ENCODE measurements at regions not wholly inside any gene's neighbourhood (a gene's known extent, or its start where the extent isn't known, plus 50 kb on each side); places are given as distances from the start of the nearest gene placed in this dataset.

GRCh38 chr1:87953732-87954344 is 625.2 kb downstream of the LMO4 start:
- TF ChIP-seq, protein P1, sequence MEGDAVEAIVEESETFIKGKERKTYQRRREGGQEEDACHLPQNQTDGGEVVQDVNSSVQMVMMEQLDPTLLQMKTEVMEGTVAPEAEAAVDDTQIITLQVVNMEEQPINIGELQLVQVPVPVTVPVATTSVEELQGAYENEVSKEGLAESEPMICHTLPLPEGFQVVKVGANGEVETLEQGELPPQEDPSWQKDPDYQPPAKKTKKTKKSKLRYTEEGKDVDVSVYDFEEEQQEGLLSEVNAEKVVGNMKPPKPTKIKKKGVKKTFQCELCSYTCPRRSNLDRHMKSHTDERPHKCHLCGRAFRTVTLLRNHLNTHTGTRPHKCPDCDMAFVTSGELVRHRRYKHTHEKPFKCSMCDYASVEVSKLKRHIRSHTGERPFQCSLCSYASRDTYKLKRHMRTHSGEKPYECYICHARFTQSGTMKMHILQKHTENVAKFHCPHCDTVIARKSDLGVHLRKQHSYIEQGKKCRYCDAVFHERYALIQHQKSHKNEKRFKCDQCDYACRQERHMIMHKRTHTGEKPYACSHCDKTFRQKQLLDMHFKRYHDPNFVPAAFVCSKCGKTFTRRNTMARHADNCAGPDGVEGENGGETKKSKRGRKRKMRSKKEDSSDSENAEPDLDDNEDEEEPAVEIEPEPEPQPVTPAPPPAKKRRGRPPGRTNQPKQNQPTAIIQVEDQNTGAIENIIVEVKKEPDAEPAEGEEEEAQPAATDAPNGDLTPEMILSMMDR (IDR thresholded peaks at IDR 0.05), result peak; percentile 70
- Histone ChIP-seq H3K4me1 (ENCODE audit: insufficient read depth, low read length) (no peaks in the 10 kb centered on the region), H3K36me3 (ENCODE audit: insufficient read depth, low read length) (no peaks in the 10 kb centered on the region), H3K9me3 (ENCODE audit: control insufficient read depth in 1 of 2, insufficient read depth in 1 of 2, low read length in 2 of 2) (no peaks in the 10 kb centered on the region), H3K27me3 (ENCODE audit: control insufficient read depth in 1 of 2, insufficient read depth in 2 of 2, low read length in 2 of 2) (no peaks in the 10 kb centered on the region), H3K4me3 (ENCODE audit: low read length) (no peak overlapping the region), H3K27ac (ENCODE audit: low read depth in 1 of 2, low read length in 2 of 2) (no peak overlapping the region)
- intact Hi-C loops (cut with DNase I, micrococcal nuclease), result loop anchor here (1.0 to 10.0 kb wide), 4 partner anchors 628 to 822 kb away; partner anchors contain the start of gene LMO4 (in 1 of the 2)
- Mint-ChIP-seq H3K27ac (no peak overlapping the region), H3K4me1 (ENCODE audit: low read depth) (no peaks in the 10 kb centered on the region), H3K4me3 (no peak overlapping the region), H3K27me3 (peaks cover 28% of the 10 kb centered on the region), H3K9me3 (no peaks in the 10 kb centered on the region), H3K36me3 (ENCODE audit: low read depth) (no peaks in the 10 kb centered on the region)
- ChIA-PET CTCF (interaction anchor here (0.8 to 1.4 kb wide), 6 partner anchors 9 to 661 kb away, joined by 3 to 11 read pairs (median 4); no protein-coding TSS in a partner anchor), POLR2A (interaction anchor here (1.2 to 1.4 kb wide), 2 partner anchors 625 to 627 kb away, joined by 3 to 4 read pairs; partner anchors contain the start of gene LMO4)
- DNase-seq (peak; percentile 7 to 69 (median 32)), ATAC-seq (ENCODE audit: poor library complexity) (no peak)

- Mint-ChIP-seq H3K9me3 (no peaks in the 10 kb centered on the region), H3K4me3 (no peak overlapping the region), H3K27me3 (peaks cover 30% of the 10 kb centered on the region), H3K4me1 (ENCODE audit: low read depth) (no peaks in the 10 kb centered on the region), H3K36me3 (ENCODE audit: low read depth) (no peaks in the 10 kb centered on the region), H3K27ac (no peak overlapping the region)
- H3K27ac ChIP-seq (ENCODE audit: low read depth in 1 of 2, low read length in 2 of 2), result no peak overlapping the region
- ChIA-PET POLR2A (no interaction called here), CTCF (no interaction called here)
- peaks cover 0 to 4% of the 10 kb centered on the region in 2 experiments for H3K27me3 ChIP-seq (ENCODE audit: control insufficient read depth in 1 of 2, insufficient read depth in 2 of 2, low read length in 2 of 2)
- DNase-seq (no peak), ATAC-seq (ENCODE audit: poor library complexity) (no peak)
- TF ChIP-seq, protein P1 (IDR thresholded peaks at IDR 0.05), result no peak
- H3K4me3 ChIP-seq (ENCODE audit: low read length), result no peak overlapping the region
- no peaks in the 10 kb centered on the region for H3K4me1 ChIP-seq (ENCODE audit: insufficient read depth, low read length)
- no peaks in the 10 kb centered on the region for H3K36me3 ChIP-seq (ENCODE audit: insufficient read depth, low read length)
- no peaks in the 10 kb centered on the region for H3K9me3 ChIP-seq (ENCODE audit: control insufficient read depth in 1 of 2, insufficient read depth in 1 of 2, low read length in 2 of 2)
- intact Hi-C loops (cut with DNase I, micrococcal nuclease), result loop anchor here in 1 of 2 experiments (10.0 kb wide), 1 partner anchor 630 kb away; the partner anchor contains the start of gene LMO4
These were observed 626.4 kb downstream of the LMO4 start for GRCh38 chr1:87955038-87955437.

DNA sequence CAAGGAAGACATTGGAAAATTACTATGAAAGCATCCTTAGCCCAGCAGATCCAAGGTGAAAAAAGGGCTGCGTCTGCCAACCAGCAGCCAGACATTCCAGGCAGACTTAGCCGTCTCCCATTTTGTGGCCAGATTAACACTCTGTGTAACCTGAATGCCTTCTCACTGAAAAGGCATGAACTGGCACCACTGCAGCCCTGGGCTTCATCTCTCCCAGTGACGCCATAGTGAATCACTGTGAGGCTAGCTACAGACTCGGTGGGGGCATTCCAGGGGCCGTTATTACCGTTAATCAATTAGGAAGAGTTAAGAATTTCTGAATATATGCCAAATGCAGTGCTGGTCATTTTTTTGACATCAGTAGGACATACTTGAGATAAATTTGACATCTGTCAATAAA is 627.4 kb downstream of the LMO4 start:
- H3K4me3 Mint-ChIP-seq, result no peak overlapping the region

More for the DNA sequence above, 627.4 kb downstream of the LMO4 start:
- intact Hi-C loops (cut with DNase I, micrococcal nuclease), result loop anchor here in 1 of 2 experiments (10.0 kb wide), 1 partner anchor 631 kb away; the partner anchor contains the start of gene LMO4
- ATAC-seq (ENCODE audit: poor library complexity), result no peak
- Mint-ChIP-seq H3K9me3 (no peaks in the 10 kb centered on the region), H3K36me3 (ENCODE audit: low read depth) (no peaks in the 10 kb centered on the region), H3K4me1 (ENCODE audit: low read depth) (no peaks in the 10 kb centered on the region), H3K27ac (no peak overlapping the region), H3K27me3 (peaks cover 30% of the 10 kb centered on the region)
- H3K27ac ChIP-seq (ENCODE audit: low read depth in 1 of 2, low read length in 2 of 2), result no peak overlapping the region
- no peak overlapping the region for H3K4me3 ChIP-seq (ENCODE audit: low read length)
- H3K27me3 ChIP-seq (ENCODE audit: control insufficient read depth in 1 of 2, insufficient read depth in 2 of 2, low read length in 2 of 2), result peaks cover 0 to 4% of the 10 kb centered on the region in 2 experiments
- no peaks in the 10 kb centered on the region for H3K4me1 ChIP-seq (ENCODE audit: insufficient read depth, low read length)
- H3K36me3 ChIP-seq (ENCODE audit: insufficient read depth, low read length), result no peaks in the 10 kb centered on the region
- TF ChIP-seq, protein P1 (IDR thresholded peaks at IDR 0.05), result no peak
- ChIA-PET CTCF (no interaction called here), POLR2A (no interaction called here)
- no peaks in the 10 kb centered on the region for H3K9me3 ChIP-seq (ENCODE audit: control insufficient read depth in 1 of 2, insufficient read depth in 1 of 2, low read length in 2 of 2)
- no peak for DNase-seq

Measured in CD4-positive, alpha-beta T cell (primary cell).